Right lobe of liver (tissue), 6 donors: ENCODE measurements at regions not wholly inside any gene's neighbourhood (a gene's known extent, or its start where the extent isn't known, plus 50 kb on each side); places are given as distances from the start of the nearest gene placed in this dataset.

Source experiments
- ATAC-seq, 4 donors: fragments of 200-7000 bp; cut with Tn5 transposase; one replicate each; pipeline ENCODE4 v1.9.1; 2020; ENCODE audit warnings: mild to moderate bottlenecking in 4 of 4, moderate library complexity in 4 of 4
- DNase-seq, 3 donors: peaks; one replicate each; pipeline ENCODE4 v3.0.0-alpha.2; 2020
- H3K27ac ChIP-seq, 3 donors: fragments of 200-600 bp; one replicate each; pipeline ENCODE4 v1.8.0; 2022
- H3K27me3 ChIP-seq, 2 donors: fragments of 200-600 bp; one replicate each; pipeline ENCODE4 v1.8.0; 2022
- H3K36me3 ChIP-seq, 4 donors: fragments of 200-600 bp; sonication (generic) in 1 of 4; one replicate each; pipeline versions ENCODE4 v1.5.1 to v1.8.0; 2017 to 2022; ENCODE audit warnings: control low read depth in 1 of 4
- H3K4me1 ChIP-seq, 4 donors: fragments of 200-600 bp; sonication (generic) in 1 of 4; one replicate each; pipeline versions ENCODE4 v1.5.1 to v1.8.0; 2017 to 2022; ENCODE audit warnings: control low read depth in 1 of 4
- H3K4me3 ChIP-seq, 3 donors: fragments of 200-600 bp; one replicate each; pipeline ENCODE4 v1.8.0; 2022
- H3K9me3 ChIP-seq, 4 donors: fragments of 200-600 bp; sonication (generic) in 1 of 4; one replicate each; pipeline versions ENCODE4 v1.5.1 to v1.8.0; 2017 to 2022; ENCODE audit warnings: control low read depth in 1 of 4
- POLR2A ChIP-seq: fragments of 450-650 bp; IDR thresholded peaks from one replicate; pipeline ENCODE4 v1.6.1; 2017; ENCODE audit warnings: antibody characterized with exemption, mild to moderate bottlenecking
- WGBS: methylation state at CpG from one replicate; pipeline ENCODE4 v1.1.6; 2018; ENCODE audit warnings: low coverage, low lambda C conversion rate; ENCODE audit not compliant: insufficient coverage; ENCODE audit errors: missing lambda C conversion rate; 5-methylcytosine and 5-hydroxymethylcytosine counted together
- intact Hi-C, 2 donors: fragments of 100-400 bp; cut with DNase I; formaldehyde crosslinking; loops; one replicate each; pipeline versions ENCODE4 v1.11.2 to v1.14.1; 2022
- TF ChIP-seq, protein P1 (sequence below), 4 donors: fragments of 200-600 bp in 3 of 4; fragments of 450-650 bp in 1 of 4; IDR thresholded peaks; one replicate each; pipeline versions ENCODE4 v1.5.1 to v1.8.0; 2016 to 2022; ENCODE audit warnings: antibody characterized with exemption in 4 of 4, mild to moderate bottlenecking in 2 of 4
- donor health status: DM: no; HTN: yes; CAD: no.
- donor health status: DM: no; HTN: no; CAD: no.
- donor health status: DM: no; HTN: no; CAD: no.
- donor health status: DM: no; HTN: yes; CAD: no.
- donor health status: DM: no; HTN: yes; CAD: no.

DNA sequence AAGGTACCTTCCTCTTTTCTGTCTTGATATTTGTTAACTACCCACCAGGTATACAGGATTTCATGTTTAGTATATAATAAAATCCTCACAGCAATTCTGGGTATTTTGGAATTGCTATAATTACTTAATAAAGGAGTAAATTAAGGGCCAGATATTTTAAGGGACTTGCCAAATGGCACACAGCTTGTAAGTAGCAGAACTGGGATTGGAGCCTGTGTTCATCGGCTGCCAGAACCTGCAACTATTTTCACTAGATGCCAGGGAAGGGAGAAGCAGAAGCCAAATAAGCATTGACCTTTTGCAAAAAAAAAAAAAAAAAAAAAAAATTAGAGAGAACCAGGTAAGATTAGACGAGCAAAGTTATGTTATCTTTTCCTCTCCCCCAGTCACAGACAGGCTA is 683.3 kb upstream of the CADM2 start:
- ATAC-seq = no peak
- intact Hi-C loops = no loop called here
- DNase-seq = no peak
- Histone ChIP-seq H3K27me3 (no peaks in the 10 kb centered on the region), H3K9me3 (no peaks in the 10 kb centered on the region), H3K4me3 (no peak overlapping the region), H3K36me3 (no peaks in the 10 kb centered on the region), H3K4me1 (no peaks in the 10 kb centered on the region), H3K27ac (no peak overlapping the region)
- 45% methylated on average over 2 of the region's 2 CpGs for WGBS
- TF ChIP-seq POLR2A = no peak
- TF ChIP-seq, protein P1, sequence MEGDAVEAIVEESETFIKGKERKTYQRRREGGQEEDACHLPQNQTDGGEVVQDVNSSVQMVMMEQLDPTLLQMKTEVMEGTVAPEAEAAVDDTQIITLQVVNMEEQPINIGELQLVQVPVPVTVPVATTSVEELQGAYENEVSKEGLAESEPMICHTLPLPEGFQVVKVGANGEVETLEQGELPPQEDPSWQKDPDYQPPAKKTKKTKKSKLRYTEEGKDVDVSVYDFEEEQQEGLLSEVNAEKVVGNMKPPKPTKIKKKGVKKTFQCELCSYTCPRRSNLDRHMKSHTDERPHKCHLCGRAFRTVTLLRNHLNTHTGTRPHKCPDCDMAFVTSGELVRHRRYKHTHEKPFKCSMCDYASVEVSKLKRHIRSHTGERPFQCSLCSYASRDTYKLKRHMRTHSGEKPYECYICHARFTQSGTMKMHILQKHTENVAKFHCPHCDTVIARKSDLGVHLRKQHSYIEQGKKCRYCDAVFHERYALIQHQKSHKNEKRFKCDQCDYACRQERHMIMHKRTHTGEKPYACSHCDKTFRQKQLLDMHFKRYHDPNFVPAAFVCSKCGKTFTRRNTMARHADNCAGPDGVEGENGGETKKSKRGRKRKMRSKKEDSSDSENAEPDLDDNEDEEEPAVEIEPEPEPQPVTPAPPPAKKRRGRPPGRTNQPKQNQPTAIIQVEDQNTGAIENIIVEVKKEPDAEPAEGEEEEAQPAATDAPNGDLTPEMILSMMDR (IDR thresholded peaks at IDR 0.05) = no peak

DNA sequence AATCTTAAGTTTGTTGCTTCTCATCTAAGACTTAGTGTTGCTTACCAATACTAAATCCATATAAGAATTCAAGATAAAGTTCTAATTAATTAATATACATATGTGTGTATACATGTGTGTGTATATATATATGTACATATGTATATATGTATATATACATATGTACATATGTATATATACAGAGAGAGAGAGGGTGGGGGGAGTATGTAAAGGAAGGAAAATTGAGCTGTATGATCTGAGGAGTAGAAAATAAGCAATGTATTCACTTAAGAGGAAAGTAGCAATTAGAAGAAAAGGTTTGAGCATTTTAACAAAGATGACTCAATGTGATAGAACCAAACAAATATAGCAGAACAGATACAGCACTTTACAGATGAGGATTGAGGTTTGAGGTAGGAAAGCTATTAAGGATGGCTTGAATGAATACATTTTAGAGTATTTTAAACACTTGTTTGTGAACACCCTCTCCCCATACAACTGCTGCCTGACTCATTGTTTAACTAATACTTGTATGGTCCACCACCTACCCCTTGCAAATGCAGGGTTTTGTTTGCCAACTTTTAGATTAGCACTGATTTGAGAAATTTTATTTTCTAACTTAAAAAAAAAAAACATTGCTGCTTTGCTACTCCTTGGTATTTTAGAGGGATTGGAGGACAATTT is 681.1 kb upstream of the CADM2 start:
- ATAC-seq = no peak
- H3K4me1 ChIP-seq = no peaks in the 10 kb centered on the region
- intact Hi-C loops = no loop called here
- H3K36me3 ChIP-seq = no peaks in the 10 kb centered on the region
- no peaks in the 10 kb centered on the region for H3K27me3 ChIP-seq
- DNase-seq = no peak
- H3K9me3 ChIP-seq = no peaks in the 10 kb centered on the region
- no peak overlapping the region for H3K27ac ChIP-seq
- no peak overlapping the region for H3K4me3 ChIP-seq
- no peak for TF ChIP-seq POLR2A
- TF ChIP-seq, protein P1 (IDR thresholded peaks at IDR 0.05) = no peak

DNA sequence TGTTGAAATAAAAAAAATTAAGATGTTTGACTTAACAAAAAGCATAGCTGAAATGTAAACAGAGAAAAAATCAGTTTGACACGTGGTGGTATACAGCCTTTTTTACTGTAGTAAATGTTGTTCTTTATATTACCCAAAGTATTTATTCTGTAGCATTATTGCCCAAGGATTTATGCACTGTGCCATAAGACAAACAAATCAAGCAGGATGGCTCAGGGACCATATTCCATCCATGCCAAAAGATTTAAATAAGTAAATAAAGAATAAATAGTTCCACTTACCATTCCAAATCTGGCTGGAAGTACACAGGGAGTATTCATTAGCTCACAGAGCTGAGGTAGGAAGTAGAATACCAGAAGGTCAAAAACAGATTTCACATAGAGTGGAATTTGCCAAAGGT is 666.7 kb upstream of the CADM2 start:
- no peak overlapping the region for H3K27ac ChIP-seq
- TF ChIP-seq POLR2A = no peak
- TF ChIP-seq, protein P1 (IDR thresholded peaks at IDR 0.05) = no peak
- no peaks in the 10 kb centered on the region for H3K9me3 ChIP-seq
- intact Hi-C loops = no loop called here
- ATAC-seq (no peak), DNase-seq (no peak)
- WGBS = 12% methylated on average over 1 of the region's 1 CpG
- no peak overlapping the region for H3K4me3 ChIP-seq
- no peaks in the 10 kb centered on the region for H3K4me1 ChIP-seq
- no peaks in the 10 kb centered on the region for H3K36me3 ChIP-seq
- H3K27me3 ChIP-seq = no peaks in the 10 kb centered on the region

DNA sequence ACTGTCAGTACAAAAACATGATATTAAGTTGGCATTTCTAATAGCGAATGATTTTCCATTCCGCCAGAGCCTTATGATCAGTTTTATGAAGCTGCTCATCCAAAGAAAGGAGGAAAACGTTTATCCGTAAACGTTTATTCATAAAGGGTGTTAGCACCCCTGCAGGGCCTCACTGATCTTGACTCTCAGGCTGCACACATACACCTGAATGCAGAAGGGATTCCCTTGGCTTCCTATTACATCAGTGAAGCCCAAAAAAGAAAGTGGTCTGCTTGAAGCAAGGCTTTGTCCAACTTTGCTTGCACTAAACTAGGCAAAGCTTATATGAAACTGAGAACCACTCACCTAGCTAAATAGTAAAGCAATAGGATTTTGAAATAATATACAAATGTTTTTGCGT is 659.5 kb upstream of the CADM2 start:
- ATAC-seq = no peak
- no peaks in the 10 kb centered on the region for H3K9me3 ChIP-seq
- H3K4me3 ChIP-seq = no peak overlapping the region
- H3K27ac ChIP-seq = no peak overlapping the region
- no peaks in the 10 kb centered on the region for H3K36me3 ChIP-seq
- H3K4me1 ChIP-seq = no peaks in the 10 kb centered on the region
- TF ChIP-seq, protein P1 (IDR thresholded peaks at IDR 0.05) = no peak
- TF ChIP-seq POLR2A = no peak
- DNase-seq = no peak
- 46% methylated on average over 6 of the region's 6 CpGs for WGBS
- no peaks in the 10 kb centered on the region for H3K27me3 ChIP-seq
- intact Hi-C loops = no loop called here

DNA sequence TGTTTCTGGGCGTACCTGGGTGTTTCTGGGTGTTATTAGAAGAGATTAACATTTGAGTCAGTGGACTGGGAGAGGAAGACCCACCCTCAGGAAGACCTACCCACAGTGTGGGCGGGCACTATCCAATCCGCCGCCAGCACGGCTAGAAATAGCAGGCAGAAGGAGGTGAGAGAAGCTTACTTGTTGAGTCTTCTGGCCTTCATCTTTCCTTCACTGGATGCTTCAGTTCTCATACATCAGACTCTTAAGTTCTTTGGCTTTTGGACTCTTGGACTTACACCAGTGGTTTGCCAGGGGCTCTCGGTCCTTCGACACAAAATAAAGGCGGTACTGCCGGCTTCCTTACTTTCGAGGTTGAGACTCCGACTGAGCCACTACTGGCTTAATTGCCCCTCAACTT is 654.6 kb upstream of the CADM2 start:
- WGBS = 78% methylated on average over 9 of the region's 11 CpGs
- ATAC-seq (no peak), DNase-seq (no peak)

More for the DNA sequence above, 654.6 kb upstream of the CADM2 start:
- no peaks in the 10 kb centered on the region for H3K4me1 ChIP-seq
- H3K9me3 ChIP-seq = no peaks in the 10 kb centered on the region
- intact Hi-C loops = no loop called here
- no peak overlapping the region for H3K27ac ChIP-seq
- TF ChIP-seq, protein P1 (IDR thresholded peaks at IDR 0.05) = no peak
- TF ChIP-seq POLR2A = no peak
- H3K4me3 ChIP-seq = no peak overlapping the region
- H3K27me3 ChIP-seq = no peaks in the 10 kb centered on the region
- H3K36me3 ChIP-seq = no peaks in the 10 kb centered on the region
